Keratinocyte (primary cell): ENCODE measurements at regions not wholly inside any gene's neighbourhood (a gene's known extent, or its start where the extent isn't known, plus 50 kb on each side); places are given as distances from the start of the nearest gene placed in this dataset.

Source experiments
- DNase-seq: peaks from one replicate; pipeline ENCODE4 v3.0.0-alpha.2; 2011; ENCODE audit warnings: low read depth, missing footprints, low spot score
- FAIRE-seq: peaks from 2 replicates; lab custom pipeline; 2011; peaks lifted over from hg19 to GRCh38; lab: Jason Lieb, UNC
- H2AFZ ChIP-seq: 2 replicates; pipeline ENCODE4 v1.6.0; 2012; ENCODE audit warnings: low read length, control low read depth, inconsistent platforms; ENCODE audit not compliant: control insufficient read depth
- H3K27ac ChIP-seq: 2 replicates; pipeline ENCODE4 v1.5.1; 2011; ENCODE audit warnings: low read length; ENCODE audit not compliant: control insufficient read depth, insufficient read depth
- H3K27me3 ChIP-seq: 3 replicates; pipeline ENCODE4 v1.6.0; 2011; ENCODE audit warnings: low read length; ENCODE audit not compliant: control insufficient read depth, insufficient read depth; ENCODE audit errors: extremely low read depth
- H3K36me3 ChIP-seq, 2 experiments: 2 replicates in 1 of 2; 3 replicates in 1 of 2; pipeline ENCODE4 v1.5.1; 2011; ENCODE audit warnings: low read length in 2 of 2, mild to moderate bottlenecking in 1 of 2; ENCODE audit not compliant: control insufficient read depth in 2 of 2, insufficient read depth in 2 of 2; ENCODE audit errors: extremely low read depth in 1 of 2
- H3K4me1 ChIP-seq: 3 replicates; pipeline ENCODE4 v1.5.1; 2011; ENCODE audit warnings: low read length; ENCODE audit not compliant: control insufficient read depth, insufficient read depth; ENCODE audit errors: extremely low read depth
- H3K4me2 ChIP-seq: 3 replicates; pipeline ENCODE4 v1.6.0; 2011; ENCODE audit warnings: low read depth, low read length; ENCODE audit not compliant: control insufficient read depth, insufficient read depth; ENCODE audit errors: extremely low read depth
- H3K4me3 ChIP-seq, 3 experiments: fragments of 200-600 bp in 1 of 3; sonication (generic) in 1 of 3; 2 replicates in 2 of 3; 3 replicates in 1 of 3; pipeline ENCODE4 v1.5.1; 2011 to 2016; ENCODE audit warnings: low read length in 3 of 3, mild to moderate bottlenecking in 3 of 3, control low read depth in 2 of 3, inconsistent platforms in 1 of 3, low read depth in 1 of 3, mixed read lengths in 1 of 3, mixed run types in 1 of 3, moderate library complexity in 1 of 3; ENCODE audit not compliant: control insufficient read depth in 2 of 3, insufficient read depth in 2 of 3; ENCODE audit errors: extremely low read depth in 1 of 3
- H3K79me2 ChIP-seq: 2 replicates; pipeline ENCODE4 v1.6.0; 2012; ENCODE audit warnings: low read length; ENCODE audit not compliant: control insufficient read depth, insufficient read depth
- H3K9ac ChIP-seq: 3 replicates; pipeline ENCODE4 v1.6.0; 2011; ENCODE audit warnings: low read length; ENCODE audit not compliant: control insufficient read depth, insufficient read depth; ENCODE audit errors: extremely low read depth
- H3K9me1 ChIP-seq: 3 replicates; pipeline ENCODE4 v1.6.0; 2011; ENCODE audit warnings: low read length; ENCODE audit not compliant: control insufficient read depth, insufficient read depth; ENCODE audit errors: extremely low read depth
- H3K9me3 ChIP-seq: 2 replicates; pipeline ENCODE4 v1.5.1; 2012; ENCODE audit warnings: low read depth, low read length; ENCODE audit not compliant: control insufficient read depth
- H4K20me1 ChIP-seq: 3 replicates; pipeline ENCODE4 v1.6.0; 2011; ENCODE audit warnings: low read length; ENCODE audit not compliant: control insufficient read depth, insufficient read depth; ENCODE audit errors: extremely low read depth
- EZH2 ChIP-seq: IDR thresholded peaks from one replicate; pipeline ENCODE4 v1.6.1; 2012; ENCODE audit warnings: inconsistent platforms, mild to moderate bottlenecking, low read length, moderate library complexity
- dilution Hi-C: fragments of 300-500 bp; cut with MboI; formaldehyde crosslinking; loops from one replicate; pipeline ENCODE4 v1.7.0; 2020; ENCODE audit warnings: low sequenced_read_pairs; ENCODE audit not compliant: extremely low pct_ligation_motif_present
- TF ChIP-seq, protein P1 (sequence below), 3 experiments: IDR thresholded peaks in 1 of 3; conservative IDR thresholded peaks in 1 of 3; optimal IDR thresholded peaks in 1 of 3; 2 replicates in 2 of 3; 3 replicates in 1 of 3; pipeline versions ENCODE3 to v1.5.1; 2011; ENCODE audit warnings: low read length in 3 of 3, mild to moderate bottlenecking in 3 of 3, moderate library complexity in 2 of 3, control low read depth in 1 of 3, inconsistent platforms in 1 of 3; ENCODE audit not compliant: insufficient read depth in 2 of 3; ENCODE audit errors: extremely low read depth in 1 of 3

GRCh38 chr3:22724420-22724819 lies 478.7 kb upstream of the UBE2E2 start:
- FAIRE-seq (no peak), DNase-seq (no peak)
- Histone ChIP-seq H3K9ac (no peak overlapping the region), H3K9me3 (no peaks in the 10 kb centered on the region), H3K79me2 (no peaks in the 10 kb centered on the region), H3K4me3 (no peak overlapping the region), H3K4me2 (no peak overlapping the region), H4K20me1 (no peaks in the 10 kb centered on the region), H3K36me3 (no peaks in the 10 kb centered on the region), H3K9me1 (no peaks in the 10 kb centered on the region), H3K27me3 (no peaks in the 10 kb centered on the region), H3K27ac (no peak overlapping the region), H2AFZ (no peak overlapping the region), H3K4me1 (no peaks in the 10 kb centered on the region)
- dilution Hi-C loops: no loop called here
- TF ChIP-seq, protein P1, sequence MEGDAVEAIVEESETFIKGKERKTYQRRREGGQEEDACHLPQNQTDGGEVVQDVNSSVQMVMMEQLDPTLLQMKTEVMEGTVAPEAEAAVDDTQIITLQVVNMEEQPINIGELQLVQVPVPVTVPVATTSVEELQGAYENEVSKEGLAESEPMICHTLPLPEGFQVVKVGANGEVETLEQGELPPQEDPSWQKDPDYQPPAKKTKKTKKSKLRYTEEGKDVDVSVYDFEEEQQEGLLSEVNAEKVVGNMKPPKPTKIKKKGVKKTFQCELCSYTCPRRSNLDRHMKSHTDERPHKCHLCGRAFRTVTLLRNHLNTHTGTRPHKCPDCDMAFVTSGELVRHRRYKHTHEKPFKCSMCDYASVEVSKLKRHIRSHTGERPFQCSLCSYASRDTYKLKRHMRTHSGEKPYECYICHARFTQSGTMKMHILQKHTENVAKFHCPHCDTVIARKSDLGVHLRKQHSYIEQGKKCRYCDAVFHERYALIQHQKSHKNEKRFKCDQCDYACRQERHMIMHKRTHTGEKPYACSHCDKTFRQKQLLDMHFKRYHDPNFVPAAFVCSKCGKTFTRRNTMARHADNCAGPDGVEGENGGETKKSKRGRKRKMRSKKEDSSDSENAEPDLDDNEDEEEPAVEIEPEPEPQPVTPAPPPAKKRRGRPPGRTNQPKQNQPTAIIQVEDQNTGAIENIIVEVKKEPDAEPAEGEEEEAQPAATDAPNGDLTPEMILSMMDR (optimal IDR thresholded peaks at IDR 0.05 in 1 of 3, IDR thresholded peaks at IDR 0.05 in 1 of 3, conservative IDR thresholded peaks at IDR 0.05 in 1 of 3; ENCODE audit: extremely low read depth in 1 of 3, insufficient read depth in 2 of 3, low read length in 3 of 3): no peak
- no peak for TF ChIP-seq EZH2

GRCh38 chr3:22728406-22728805 lies 474.7 kb upstream of the UBE2E2 start:
- Histone ChIP-seq H3K4me1 (no peaks in the 10 kb centered on the region), H3K4me2 (no peak overlapping the region), H3K27ac (no peak overlapping the region), H3K27me3 (no peaks in the 10 kb centered on the region), H3K4me3 (no peak overlapping the region), H3K79me2 (no peaks in the 10 kb centered on the region), H3K36me3 (no peaks in the 10 kb centered on the region), H2AFZ (no peak overlapping the region), H3K9ac (no peak overlapping the region), H3K9me3 (no peaks in the 10 kb centered on the region), H3K9me1 (no peaks in the 10 kb centered on the region), H4K20me1 (no peaks in the 10 kb centered on the region)
- TF ChIP-seq, protein P1 (optimal IDR thresholded peaks at IDR 0.05 in 1 of 3, IDR thresholded peaks at IDR 0.05 in 1 of 3, conservative IDR thresholded peaks at IDR 0.05 in 1 of 3; ENCODE audit: extremely low read depth in 1 of 3, insufficient read depth in 2 of 3, low read length in 3 of 3): no peak
- TF ChIP-seq EZH2: no peak
- no peak for FAIRE-seq
- dilution Hi-C loops: no loop called here
- DNase-seq: no peak
